Putamen (tissue), 1 donor: ENCODE measurements at regions not wholly inside any gene's neighbourhood (a gene's known extent, or its start where the extent isn't known, plus 50 kb on each side); places are given as distances from the start of the nearest gene placed in this dataset.
"Not testable (repeated sequence)": the region's sequence is repeated elsewhere in the genome, so short reads cannot be mapped to it uniquely, and the experiment has no call there.

ENCODE experiments used
- DNase-seq: peaks from one replicate; pipeline ENCODE4 v3.0.0-alpha.2; 2016; ENCODE audit warnings: low spot score

- DNase-seq: no peak
These were observed 131.1 kb downstream of the JRKL start for GRCh38 chr11:96520939-96521338.

GRCh38 chr11:96523656-96524055, 133.8 kb downstream of the JRKL start:
- DNase-seq: no peak

- no peak for DNase-seq
These were observed 134.7 kb downstream of the JRKL start for GRCh38 chr11:96524475-96524874.

- DNase-seq: no peak
These were observed 140.7 kb downstream of the JRKL start for GRCh38 chr11:96530473-96530872.

- DNase-seq: no peak
These were observed 148.3 kb downstream of the JRKL start for GRCh38 chr11:96538104-96538503.

- DNase-seq: no peak
These were observed 148.8 kb downstream of the JRKL start for GRCh38 chr11:96538622-96539021.

GRCh38 chr11:96540875-96541274, 151.1 kb downstream of the JRKL start:
- DNase-seq: no peak

GRCh38 chr11:96543177-96543576, 153.4 kb downstream of the JRKL start:
- no peak for DNase-seq

- not testable (repeated sequence) for DNase-seq
These were observed 155.4 kb downstream of the JRKL start for GRCh38 chr11:96545192-96545591.

GRCh38 chr11:96551136-96551535, 161.3 kb downstream of the JRKL start:
- no peak for DNase-seq

- DNase-seq: no peak
These were observed 164.5 kb downstream of the JRKL start for GRCh38 chr11:96554236-96554820.

- not testable (repeated sequence) for DNase-seq
These were observed 166.0 kb downstream of the JRKL start for GRCh38 chr11:96555826-96556225.

- DNase-seq: not testable (repeated sequence)
These were observed 170.9 kb downstream of the JRKL start for GRCh38 chr11:96560727-96561126.

- no peak for DNase-seq
These were observed 177.4 kb downstream of the JRKL start for GRCh38 chr11:96567176-96567575.

- no peak for DNase-seq
These were observed 177.9 kb downstream of the JRKL start for GRCh38 chr11:96567667-96568066.

- DNase-seq: no peak
These were observed 186.6 kb downstream of the JRKL start for GRCh38 chr11:96576383-96576782.

- DNase-seq: no peak
These were observed 188.6 kb downstream of the JRKL start for GRCh38 chr11:96578379-96578778.

- no peak for DNase-seq
These were observed 189.8 kb downstream of the JRKL start for GRCh38 chr11:96579656-96580055.

GRCh38 chr11:96580476-96581040, 190.7 kb downstream of the JRKL start:
- DNase-seq: no peak

- DNase-seq: not testable (repeated sequence)
These were observed 196.4 kb downstream of the JRKL start for GRCh38 chr11:96585944-96586880.

GRCh38 chr11:96588793-96589192, 199.0 kb downstream of the JRKL start:
- DNase-seq: not testable (repeated sequence)

GRCh38 chr11:96595011-96595410, 205.2 kb downstream of the JRKL start:
- no peak for DNase-seq
